GM23338 (cell line): ENCODE measurements at regions not wholly inside any gene's neighbourhood (a gene's known extent, or its start where the extent isn't known, plus 50 kb on each side); places are given as distances from the start of the nearest gene placed in this dataset.

Experiments
- ATAC-seq: fragments of 200-7000 bp; cut with Tn5 transposase; 3 replicates; pipeline ENCODE4 v1.9.1; 2020
- DNase-seq: peaks from one replicate; pipeline ENCODE4 v3.0.0-alpha.2; 2015; ENCODE audit warnings: low spot score
- H2AFZ ChIP-seq: fragments of 200-600 bp; sonication (generic); 2 replicates; pipeline ENCODE4 v1.8.0; 2016; ENCODE audit warnings: antibody characterized with exemption, mild to moderate bottlenecking, moderate library complexity
- H3F3A ChIP-seq: fragments of 200-600 bp; sonication (generic); replicated peaks from 2 replicates; pipeline ENCODE4 v1.8.0; 2017; ENCODE audit warnings: antibody characterized with exemption, mixed run types, low read depth
- H3K27ac ChIP-seq: fragments of 200-600 bp; sonication (generic); 2 replicates; pipeline ENCODE4 v1.6.1; 2016; ENCODE audit warnings: low read depth
- H3K27me3 ChIP-seq: fragments of 200-600 bp; sonication (generic); 2 replicates; pipeline ENCODE4 v1.8.0; 2016; ENCODE audit warnings: mild to moderate bottlenecking, mixed run types, moderate library complexity; ENCODE audit not compliant: insufficient read depth
- H3K36me3 ChIP-seq: fragments of 200-600 bp; sonication (generic); 2 replicates; pipeline ENCODE4 v1.8.0; 2016; ENCODE audit warnings: mild to moderate bottlenecking; ENCODE audit not compliant: insufficient read depth
- H3K4me1 ChIP-seq: fragments of 200-600 bp; sonication (generic); 2 replicates; pipeline ENCODE4 v1.8.0; 2016; ENCODE audit warnings: mild to moderate bottlenecking, moderate library complexity; ENCODE audit not compliant: insufficient read depth
- H3K4me2 ChIP-seq: fragments of 200-600 bp; sonication (generic); 2 replicates; pipeline ENCODE4 v1.7.1; 2017; ENCODE audit warnings: mixed run types
- H3K4me3 ChIP-seq: fragments of 200-600 bp; sonication (generic); 2 replicates; pipeline ENCODE4 v1.6.1; 2016; ENCODE audit warnings: mixed run types
- H3K79me2 ChIP-seq: fragments of 200-600 bp; sonication (generic); replicated peaks from 2 replicates; pipeline ENCODE4 v1.8.0; 2017; ENCODE audit warnings: mild to moderate bottlenecking; ENCODE audit not compliant: insufficient read depth
- H3K9me2 ChIP-seq: fragments of 200-600 bp; sonication (generic); 2 replicates; pipeline ENCODE4 v1.8.0; 2017; ENCODE audit not compliant: insufficient read depth
- H4K20me1 ChIP-seq: fragments of 200-600 bp; sonication (generic); replicated peaks from 2 replicates; pipeline ENCODE4 v1.8.0; 2017; ENCODE audit warnings: mild to moderate bottlenecking; ENCODE audit not compliant: insufficient read depth
- H3K27ac Mint-ChIP-seq: 2 replicates; pipeline ENCODE4 v1.8.0; 2020; ENCODE audit warnings: inconsistent platforms, mild to moderate bottlenecking, moderate library complexity, mixed read lengths
- H3K27me3 Mint-ChIP-seq: 3 replicates; pipeline ENCODE4 v1.8.0; 2022; ENCODE audit warnings: low read depth, mild to moderate bottlenecking, moderate library complexity, mixed read lengths, inconsistent platforms; ENCODE audit not compliant: insufficient read depth, poor library complexity
- H3K36me3 Mint-ChIP-seq: 3 replicates; pipeline ENCODE4 v1.8.0; 2021; ENCODE audit warnings: low read depth, mild to moderate bottlenecking, inconsistent platforms, moderate library complexity, mixed read lengths
- H3K4me1 Mint-ChIP-seq: 3 replicates; pipeline ENCODE4 v1.8.0; 2020; ENCODE audit warnings: mild to moderate bottlenecking, inconsistent platforms, mixed read lengths
- H3K4me3 Mint-ChIP-seq: 3 replicates; pipeline ENCODE4 v1.8.0; 2021; ENCODE audit warnings: moderate library complexity, mild to moderate bottlenecking, inconsistent platforms, mixed read lengths
- H3K9me3 Mint-ChIP-seq: 3 replicates; pipeline ENCODE4 v1.8.0; 2020; ENCODE audit warnings: moderate library complexity, mild to moderate bottlenecking, inconsistent platforms, mixed read lengths
- CREB1 ChIP-seq: fragments of 250-450 bp; sonication (Bioruptor Pico); IDR thresholded peaks from 2 replicates; pipeline ENCODE4 v1.5.0; 2020; ENCODE audit warnings: low read depth, mild to moderate bottlenecking, moderate library complexity
- CTCF ChIP-seq, 2 experiments: fragments of 200-600 bp in 1 of 2; sonication (generic) in 1 of 2; conservative IDR thresholded peaks; 2 replicates each; pipeline versions ENCODE4 v1.5.1 to v1.6.1; 2016 to 2017; ENCODE audit warnings: antibody characterized with exemption in 2 of 2, low read depth in 2 of 2, mild to moderate bottlenecking in 2 of 2, moderate library complexity in 1 of 2
- EZH2 ChIP-seq: fragments of 200-600 bp; sonication (generic); IDR thresholded peaks from one replicate; pipeline ENCODE4 v1.8.0; 2017; ENCODE audit warnings: antibody characterized with exemption, mild to moderate bottlenecking, low read depth; ENCODE audit not compliant: unreplicated experiment
- EZH2phosphoT487 ChIP-seq: fragments of 200-600 bp; sonication (generic); IDR thresholded peaks from one replicate; pipeline ENCODE4 v1.8.1; 2018; ENCODE audit warnings: antibody characterized with exemption; ENCODE audit not compliant: unreplicated experiment
- JUNB ChIP-seq: IDR thresholded peaks from one replicate; pipeline ENCODE4 v1.6.1; 2016; ENCODE audit warnings: antibody characterized with exemption; ENCODE audit not compliant: unreplicated experiment
- NANOG ChIP-seq: IDR thresholded peaks from 2 replicates; pipeline ENCODE4 v1.6.1; 2016; ENCODE audit warnings: antibody characterized with exemption, borderline replicate concordance
- POLR2AphosphoS5 ChIP-seq: IDR thresholded peaks from 2 replicates; pipeline ENCODE4 v1.6.1; 2016; ENCODE audit warnings: antibody characterized with exemption, low read depth
- REST ChIP-seq: IDR thresholded peaks from one replicate; pipeline ENCODE4 v1.6.1; 2018; ENCODE audit warnings: antibody characterized with exemption; ENCODE audit not compliant: unreplicated experiment
- STAT1 ChIP-seq: IDR thresholded peaks from one replicate; pipeline ENCODE4 v1.6.1; 2016; ENCODE audit warnings: antibody characterized with exemption; ENCODE audit not compliant: unreplicated experiment
- ZNF114 ChIP-seq: fragments of 250-450 bp; sonication (Bioruptor Pico); IDR thresholded peaks from 2 replicates; pipeline ENCODE4 v1.5.0; 2020; ENCODE audit warnings: mild to moderate bottlenecking, moderate library complexity
- ZNF331 ChIP-seq: fragments of 250-450 bp; sonication (Bioruptor Pico); IDR thresholded peaks from 2 replicates; pipeline ENCODE4 v1.5.0; 2020; ENCODE audit warnings: low read depth, mild to moderate bottlenecking, moderate library complexity
- TF ChIP-seq, protein P1 (sequence below): fragments of 250-450 bp; sonication (Bioruptor Pico); IDR thresholded peaks from 2 replicates; pipeline ENCODE4 v1.5.0; 2020; ENCODE audit warnings: mild to moderate bottlenecking, moderate library complexity
- TF ChIP-seq, protein P2 (sequence below): IDR thresholded peaks from 2 replicates; pipeline ENCODE4 v1.6.1; 2016; ENCODE audit warnings: antibody characterized with exemption

DNA sequence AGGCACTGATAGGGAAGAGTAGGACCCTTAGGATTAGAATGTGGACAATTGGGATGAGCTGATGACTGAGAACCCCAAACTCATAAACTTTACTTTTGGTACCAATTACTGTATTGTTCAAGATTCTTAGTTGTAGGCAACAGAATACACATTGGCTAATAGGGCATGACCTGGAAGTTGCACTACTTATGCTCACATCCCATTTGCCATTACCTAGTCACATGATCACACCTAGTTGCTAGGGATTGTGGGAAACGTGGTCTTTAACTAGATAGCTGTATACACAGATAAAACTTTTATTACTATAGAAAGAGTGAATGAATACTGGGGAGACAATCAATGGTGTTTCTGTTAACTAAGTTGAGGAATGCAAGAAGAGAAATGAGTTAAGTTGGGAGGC, 113.4 kb upstream of the AKIRIN2 start:
- no peak for DNase-seq
- no peaks in the 10 kb centered on the region for H4K20me1 ChIP-seq
- H3K4me1 ChIP-seq: no peaks in the 10 kb centered on the region
- H3K4me1 Mint-ChIP-seq: no peaks in the 10 kb centered on the region
- H3K36me3 ChIP-seq: no peaks in the 10 kb centered on the region
- H3K27me3 Mint-ChIP-seq: no peaks in the 10 kb centered on the region
- no peak overlapping the region for H3K27ac Mint-ChIP-seq
- no peaks in the 10 kb centered on the region for H3F3A ChIP-seq
- H3K4me3 ChIP-seq: no peak overlapping the region
- H3K36me3 Mint-ChIP-seq: no peaks in the 10 kb centered on the region
- no peak overlapping the region for H3K4me3 Mint-ChIP-seq
- H3K4me2 ChIP-seq: no peak overlapping the region
- TF ChIP-seq EZH2 (no peak), POLR2AphosphoS5 (no peak), ZNF114 (CRISPR knock-in tag) (no peak), STAT1 (no peak), JUNB (no peak), NANOG (no peak), REST (no peak), EZH2phosphoT487 (no peak), CTCF (conservative IDR thresholded peaks at IDR 0.05; ENCODE audit: low read depth in 2 of 2) (no peak), ZNF331 (no peak), CREB1 (CRISPR knock-in tag) (no peak)
- TF ChIP-seq, protein P1, sequence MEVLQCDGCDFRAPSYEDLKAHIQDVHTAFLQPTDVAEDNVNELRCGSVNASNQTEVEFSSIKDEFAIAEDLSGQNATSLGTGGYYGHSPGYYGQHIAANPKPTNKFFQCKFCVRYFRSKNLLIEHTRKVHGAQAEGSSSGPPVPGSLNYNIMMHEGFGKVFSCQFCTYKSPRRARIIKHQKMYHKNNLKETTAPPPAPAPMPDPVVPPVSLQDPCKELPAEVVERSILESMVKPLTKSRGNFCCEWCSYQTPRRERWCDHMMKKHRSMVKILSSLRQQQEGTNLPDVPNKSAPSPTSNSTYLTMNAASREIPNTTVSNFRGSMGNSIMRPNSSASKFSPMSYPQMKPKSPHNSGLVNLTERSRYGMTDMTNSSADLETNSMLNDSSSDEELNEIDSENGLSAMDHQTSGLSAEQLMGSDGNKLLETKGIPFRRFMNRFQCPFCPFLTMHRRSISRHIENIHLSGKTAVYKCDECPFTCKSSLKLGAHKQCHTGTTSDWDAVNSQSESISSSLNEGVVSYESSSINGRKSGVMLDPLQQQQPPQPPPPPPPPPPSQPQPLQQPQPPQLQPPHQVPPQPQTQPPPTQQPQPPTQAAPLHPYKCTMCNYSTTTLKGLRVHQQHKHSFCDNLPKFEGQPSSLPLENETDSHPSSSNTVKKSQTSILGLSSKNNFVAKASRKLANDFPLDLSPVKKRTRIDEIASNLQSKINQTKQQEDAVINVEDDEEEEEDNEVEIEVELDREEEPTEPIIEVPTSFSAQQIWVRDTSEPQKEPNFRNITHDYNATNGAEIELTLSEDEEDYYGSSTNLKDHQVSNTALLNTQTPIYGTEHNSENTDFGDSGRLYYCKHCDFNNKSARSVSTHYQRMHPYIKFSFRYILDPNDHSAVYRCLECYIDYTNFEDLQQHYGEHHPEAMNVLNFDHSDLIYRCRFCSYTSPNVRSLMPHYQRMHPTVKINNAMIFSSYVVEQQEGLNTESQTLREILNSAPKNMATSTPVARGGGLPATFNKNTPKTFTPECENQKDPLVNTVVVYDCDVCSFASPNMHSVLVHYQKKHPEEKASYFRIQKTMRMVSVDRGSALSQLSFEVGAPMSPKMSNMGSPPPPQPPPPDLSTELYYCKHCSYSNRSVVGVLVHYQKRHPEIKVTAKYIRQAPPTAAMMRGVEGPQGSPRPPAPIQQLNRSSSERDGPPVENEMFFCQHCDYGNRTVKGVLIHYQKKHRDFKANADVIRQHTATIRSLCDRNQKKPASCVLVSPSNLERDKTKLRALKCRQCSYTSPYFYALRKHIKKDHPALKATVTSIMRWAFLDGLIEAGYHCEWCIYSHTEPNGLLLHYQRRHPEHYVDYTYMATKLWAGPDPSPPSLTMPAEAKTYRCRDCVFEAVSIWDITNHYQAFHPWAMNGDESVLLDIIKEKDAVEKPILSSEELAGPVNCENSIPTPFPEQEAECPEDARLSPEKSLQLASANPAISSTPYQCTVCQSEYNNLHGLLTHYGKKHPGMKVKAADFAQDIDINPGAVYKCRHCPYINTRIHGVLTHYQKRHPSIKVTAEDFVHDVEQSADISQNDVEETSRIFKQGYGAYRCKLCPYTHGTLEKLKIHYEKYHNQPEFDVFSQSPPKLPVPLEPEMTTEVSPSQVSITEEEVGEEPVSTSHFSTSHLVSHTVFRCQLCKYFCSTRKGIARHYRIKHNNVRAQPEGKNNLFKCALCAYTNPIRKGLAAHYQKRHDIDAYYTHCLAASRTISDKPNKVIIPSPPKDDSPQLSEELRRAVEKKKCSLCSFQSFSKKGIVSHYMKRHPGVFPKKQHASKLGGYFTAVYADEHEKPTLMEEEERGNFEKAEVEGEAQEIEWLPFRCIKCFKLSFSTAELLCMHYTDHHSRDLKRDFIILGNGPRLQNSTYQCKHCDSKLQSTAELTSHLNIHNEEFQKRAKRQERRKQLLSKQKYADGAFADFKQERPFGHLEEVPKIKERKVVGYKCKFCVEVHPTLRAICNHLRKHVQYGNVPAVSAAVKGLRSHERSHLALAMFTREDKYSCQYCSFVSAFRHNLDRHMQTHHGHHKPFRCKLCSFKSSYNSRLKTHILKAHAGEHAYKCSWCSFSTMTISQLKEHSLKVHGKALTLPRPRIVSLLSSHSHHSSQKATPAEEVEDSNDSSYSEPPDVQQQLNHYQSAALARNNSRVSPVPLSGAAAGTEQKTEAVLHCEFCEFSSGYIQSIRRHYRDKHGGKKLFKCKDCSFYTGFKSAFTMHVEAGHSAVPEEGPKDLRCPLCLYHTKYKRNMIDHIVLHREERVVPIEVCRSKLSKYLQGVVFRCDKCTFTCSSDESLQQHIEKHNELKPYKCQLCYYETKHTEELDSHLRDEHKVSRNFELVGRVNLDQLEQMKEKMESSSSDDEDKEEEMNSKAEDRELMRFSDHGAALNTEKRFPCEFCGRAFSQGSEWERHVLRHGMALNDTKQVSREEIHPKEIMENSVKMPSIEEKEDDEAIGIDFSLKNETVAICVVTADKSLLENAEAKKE (CRISPR knock-in tag): no peak
- TF ChIP-seq, protein P2, sequence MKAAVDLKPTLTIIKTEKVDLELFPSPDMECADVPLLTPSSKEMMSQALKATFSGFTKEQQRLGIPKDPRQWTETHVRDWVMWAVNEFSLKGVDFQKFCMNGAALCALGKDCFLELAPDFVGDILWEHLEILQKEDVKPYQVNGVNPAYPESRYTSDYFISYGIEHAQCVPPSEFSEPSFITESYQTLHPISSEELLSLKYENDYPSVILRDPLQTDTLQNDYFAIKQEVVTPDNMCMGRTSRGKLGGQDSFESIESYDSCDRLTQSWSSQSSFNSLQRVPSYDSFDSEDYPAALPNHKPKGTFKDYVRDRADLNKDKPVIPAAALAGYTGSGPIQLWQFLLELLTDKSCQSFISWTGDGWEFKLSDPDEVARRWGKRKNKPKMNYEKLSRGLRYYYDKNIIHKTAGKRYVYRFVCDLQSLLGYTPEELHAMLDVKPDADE: no peak
- no peak for ATAC-seq
- H2AFZ ChIP-seq: no peak overlapping the region
- H3K27ac ChIP-seq: no peak overlapping the region
- no peaks in the 10 kb centered on the region for H3K27me3 ChIP-seq
- no peaks in the 10 kb centered on the region for H3K9me3 Mint-ChIP-seq
- no peaks in the 10 kb centered on the region for H3K9me2 ChIP-seq
- no peaks in the 10 kb centered on the region for H3K79me2 ChIP-seq
